Kidney (tissue), 13 donors: ENCODE measurements at regions not wholly inside any gene's neighbourhood (a gene's known extent, or its start where the extent isn't known, plus 50 kb on each side); places are given as distances from the start of the nearest gene placed in this dataset.

ENCODE experiments used
- DNase-seq, 5 donors: peaks; one replicate each; pipeline ENCODE4 v3.0.0-alpha.2; 2013 to 2020
- FAIRE-seq: peaks from 2 replicates; lab custom pipeline; 2012; peaks lifted over from hg19 to GRCh38; lab: Jason Lieb, UNC
- H3K27ac ChIP-seq, 2 donors: one replicate each; pipeline ENCODE4 v1.7.0; 2013; ENCODE audit warnings: low read depth in 2 of 2, low read length in 2 of 2, inconsistent platforms in 1 of 2
- H3K27me3 ChIP-seq: one replicate; pipeline ENCODE4 v1.7.1; 2013; ENCODE audit warnings: low read length, inconsistent platforms; ENCODE audit not compliant: control insufficient read depth, insufficient read depth
- H3K36me3 ChIP-seq, 3 donors: one replicate each; pipeline versions ENCODE4 v1.7.0 to v1.7.1; 2013; ENCODE audit warnings: low read length in 3 of 3, control low read depth in 1 of 3, inconsistent platforms in 1 of 3; ENCODE audit not compliant: insufficient read depth in 3 of 3, control insufficient read depth in 2 of 3
- H3K4me1 ChIP-seq, 3 donors: one replicate each; pipeline versions ENCODE4 v1.7.0 to v1.7.1; 2013; ENCODE audit warnings: low read length in 3 of 3, inconsistent platforms in 1 of 3, low read depth in 1 of 3; ENCODE audit not compliant: control insufficient read depth in 2 of 3, insufficient read depth in 2 of 3
- H3K4me3 ChIP-seq, 3 donors: one replicate each; pipeline versions ENCODE4 v1.7.0 to v1.8.1; 2013; ENCODE audit warnings: low read length in 3 of 3, control low read depth in 1 of 3, inconsistent platforms in 1 of 3
- H3K9ac ChIP-seq, 3 donors: one replicate each; pipeline versions ENCODE4 v1.7.0 to v1.7.1; 2013; ENCODE audit warnings: low read length in 3 of 3, control low read depth in 1 of 3, inconsistent platforms in 1 of 3
- H3K9me3 ChIP-seq, 3 donors: one replicate each; pipeline versions ENCODE4 v1.7.0 to v1.7.1; 2013; ENCODE audit warnings: low read length in 3 of 3, control low read depth in 1 of 3, inconsistent platforms in 1 of 3; ENCODE audit not compliant: control insufficient read depth in 2 of 3, insufficient read depth in 1 of 3
- CTCF ChIP-seq: IDR thresholded peaks from 3 replicates; pipeline ENCODE4 v1.5.1; 2012; ENCODE audit warnings: mild to moderate bottlenecking, moderate library complexity, borderline replicate concordance; ENCODE audit not compliant: insufficient read depth; ENCODE audit errors: extremely low read depth
- intact Hi-C: fragments of 100-400 bp; cut with DNase I; formaldehyde crosslinking; loops from one replicate; pipeline ENCODE4 v1.11.1; 2022
- donor health status: control.
- donor health status: control.
- donor health status: control.
- donor health status: control.
- donor health status: control.
- donor health status: DM: yes; HTN: yes; CAD: no.
- donor health status: Normal renal cell carcinoma (clear cell type).

DNA sequence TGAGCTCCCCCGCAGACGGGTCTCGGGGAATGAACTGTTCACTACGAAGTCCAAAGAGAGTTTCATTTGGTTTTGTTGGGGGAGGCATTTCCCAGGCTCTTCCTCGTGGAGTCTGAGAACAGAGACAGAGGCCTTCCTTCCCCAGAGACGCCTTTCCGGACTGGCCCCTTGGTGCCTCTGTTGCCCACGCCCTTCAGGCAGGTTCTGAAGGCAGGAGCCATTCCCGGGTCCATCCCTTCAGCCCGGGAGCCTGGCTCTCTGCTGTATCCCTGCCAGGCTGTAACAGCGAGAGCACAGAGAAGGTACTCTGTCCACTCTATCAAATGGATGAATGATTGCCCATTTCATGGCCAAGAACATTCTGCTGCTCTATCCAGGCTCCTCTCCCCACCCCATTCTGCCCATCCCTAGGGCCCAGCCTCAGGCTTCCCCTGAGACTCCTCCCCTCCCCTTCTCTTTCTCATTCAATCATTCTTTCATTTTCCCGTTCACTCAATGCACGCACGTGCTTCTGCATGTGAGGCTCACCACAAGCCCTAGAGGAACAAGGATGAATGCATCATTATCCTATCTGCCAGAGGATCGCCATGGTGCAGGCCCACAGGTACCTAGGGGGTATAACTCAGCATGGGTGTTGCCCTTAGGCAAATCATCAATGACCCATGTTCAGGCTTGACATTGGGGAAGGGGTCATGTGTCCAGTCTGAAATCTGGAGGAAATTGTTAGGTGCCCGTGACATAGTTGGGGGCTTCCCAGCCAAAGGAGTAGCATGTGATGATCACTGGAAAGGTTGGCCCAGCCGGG is 298.6 kb downstream of the ZNF536 start:
- peak in 1 of 5 donors; percentile 65 for DNase-seq
- Histone ChIP-seq H3K9ac (no peak overlapping the region), H3K27ac (no peak overlapping the region), H3K27me3 (no peaks in the 10 kb centered on the region), H3K4me1 (no peaks in the 10 kb centered on the region), H3K36me3 (no peaks in the 10 kb centered on the region), H3K4me3 (no peak overlapping the region), H3K9me3 (no peaks in the 10 kb centered on the region)
- FAIRE-seq, result no peak
- no peak for TF ChIP-seq CTCF
- intact Hi-C loops, result loop anchor here (10.0 kb wide), 1 partner anchor 1554 kb away; no protein-coding TSS in a partner anchor

GRCh38 chr19:30670011-30670329 is 297.8 kb downstream of the ZNF536 start:
- Histone ChIP-seq H3K36me3 (no peaks in the 10 kb centered on the region), H3K4me3 (no peak overlapping the region), H3K27me3 (no peaks in the 10 kb centered on the region), H3K9me3 (no peaks in the 10 kb centered on the region), H3K4me1 (no peaks in the 10 kb centered on the region), H3K9ac (no peak overlapping the region), H3K27ac (no peak overlapping the region)
- FAIRE-seq (no peak), DNase-seq (peak in 1 of 5 donors; percentile 65)
- intact Hi-C loops, result loop anchor here (10.0 kb wide), 1 partner anchor 1555 kb away; no protein-coding TSS in a partner anchor
- TF ChIP-seq CTCF, result no peak

DNA sequence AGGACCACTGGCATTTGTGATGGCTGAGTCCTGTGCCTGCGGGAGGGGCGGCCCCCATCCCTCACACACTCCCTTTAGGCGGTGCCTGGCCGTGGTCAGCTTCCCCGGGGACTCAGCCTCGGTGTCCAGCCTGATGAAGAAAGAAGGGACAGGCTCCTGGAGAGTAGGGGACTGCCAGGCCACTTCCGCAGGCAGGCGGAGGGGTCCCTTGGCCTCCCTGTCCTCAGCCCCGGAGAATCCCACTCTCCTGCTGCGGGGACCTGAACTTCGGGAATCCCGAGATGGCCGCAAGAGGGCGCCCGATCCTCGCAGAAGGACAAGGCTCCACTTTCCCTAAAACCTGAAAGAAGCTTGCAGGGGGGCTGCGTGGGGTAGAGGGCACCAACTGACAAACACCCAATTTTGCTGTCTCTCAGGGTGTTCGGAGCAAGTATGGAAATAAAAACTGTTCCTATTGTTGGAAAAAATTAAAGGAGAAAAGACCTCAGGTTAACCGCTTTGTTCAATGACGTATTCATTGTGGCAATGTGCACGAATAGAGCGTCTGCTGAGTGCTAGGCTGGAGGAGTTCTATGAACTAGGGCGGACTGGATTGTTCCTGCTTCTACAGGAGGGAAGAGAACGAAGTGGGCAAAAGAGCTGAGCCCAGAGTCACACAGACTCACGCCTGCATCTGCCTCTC is 297.3 kb downstream of the ZNF536 start:
- no peaks in the 10 kb centered on the region for H3K9me3 ChIP-seq
- H3K9ac ChIP-seq, result no peak overlapping the region
- no peak overlapping the region for H3K4me3 ChIP-seq
- H3K36me3 ChIP-seq, result no peaks in the 10 kb centered on the region
- no peaks in the 10 kb centered on the region for H3K4me1 ChIP-seq
- no peak overlapping the region for H3K27ac ChIP-seq
- H3K27me3 ChIP-seq, result no peaks in the 10 kb centered on the region
- DNase-seq (peak; percentile 72 to 86 (median 80)), FAIRE-seq (no peak)
- TF ChIP-seq CTCF, result peak; percentile 61
- intact Hi-C loops, result loop anchor here (10.0 kb wide), 1 partner anchor 1555 kb away; no protein-coding TSS in a partner anchor
